Right lobe of liver (tissue), 6 donors: ENCODE measurements at regions not wholly inside any gene's neighbourhood (a gene's known extent, or its start where the extent isn't known, plus 50 kb on each side); places are given as distances from the start of the nearest gene placed in this dataset.

Source experiments
- ATAC-seq, 4 donors: fragments of 200-7000 bp; cut with Tn5 transposase; one replicate each; pipeline ENCODE4 v1.9.1; 2020; ENCODE audit warnings: mild to moderate bottlenecking in 4 of 4, moderate library complexity in 4 of 4
- DNase-seq, 3 donors: peaks; one replicate each; pipeline ENCODE4 v3.0.0-alpha.2; 2020
- H3K27ac ChIP-seq, 3 donors: fragments of 200-600 bp; one replicate each; pipeline ENCODE4 v1.8.0; 2022
- H3K27me3 ChIP-seq, 2 donors: fragments of 200-600 bp; one replicate each; pipeline ENCODE4 v1.8.0; 2022
- H3K36me3 ChIP-seq, 4 donors: fragments of 200-600 bp; sonication (generic) in 1 of 4; one replicate each; pipeline versions ENCODE4 v1.5.1 to v1.8.0; 2017 to 2022; ENCODE audit warnings: control low read depth in 1 of 4
- H3K4me1 ChIP-seq, 4 donors: fragments of 200-600 bp; sonication (generic) in 1 of 4; one replicate each; pipeline versions ENCODE4 v1.5.1 to v1.8.0; 2017 to 2022; ENCODE audit warnings: control low read depth in 1 of 4
- H3K4me3 ChIP-seq, 3 donors: fragments of 200-600 bp; one replicate each; pipeline ENCODE4 v1.8.0; 2022
- H3K9me3 ChIP-seq, 4 donors: fragments of 200-600 bp; sonication (generic) in 1 of 4; one replicate each; pipeline versions ENCODE4 v1.5.1 to v1.8.0; 2017 to 2022; ENCODE audit warnings: control low read depth in 1 of 4
- POLR2A ChIP-seq: fragments of 450-650 bp; IDR thresholded peaks from one replicate; pipeline ENCODE4 v1.6.1; 2017; ENCODE audit warnings: antibody characterized with exemption, mild to moderate bottlenecking
- WGBS: methylation state at CpG from one replicate; pipeline ENCODE4 v1.1.6; 2018; ENCODE audit warnings: low coverage, low lambda C conversion rate; ENCODE audit not compliant: insufficient coverage; ENCODE audit errors: missing lambda C conversion rate; 5-methylcytosine and 5-hydroxymethylcytosine counted together
- intact Hi-C, 2 donors: fragments of 100-400 bp; cut with DNase I; formaldehyde crosslinking; loops; one replicate each; pipeline versions ENCODE4 v1.11.2 to v1.14.1; 2022
- TF ChIP-seq, protein P1 (sequence below), 4 donors: fragments of 200-600 bp in 3 of 4; fragments of 450-650 bp in 1 of 4; IDR thresholded peaks; one replicate each; pipeline versions ENCODE4 v1.5.1 to v1.8.0; 2016 to 2022; ENCODE audit warnings: antibody characterized with exemption in 4 of 4, mild to moderate bottlenecking in 2 of 4
- donor health status: DM: no; HTN: yes; CAD: no.
- donor health status: DM: no; HTN: no; CAD: no.
- donor health status: DM: no; HTN: no; CAD: no.
- donor health status: DM: no; HTN: yes; CAD: no.
- donor health status: DM: no; HTN: yes; CAD: no.

DNA sequence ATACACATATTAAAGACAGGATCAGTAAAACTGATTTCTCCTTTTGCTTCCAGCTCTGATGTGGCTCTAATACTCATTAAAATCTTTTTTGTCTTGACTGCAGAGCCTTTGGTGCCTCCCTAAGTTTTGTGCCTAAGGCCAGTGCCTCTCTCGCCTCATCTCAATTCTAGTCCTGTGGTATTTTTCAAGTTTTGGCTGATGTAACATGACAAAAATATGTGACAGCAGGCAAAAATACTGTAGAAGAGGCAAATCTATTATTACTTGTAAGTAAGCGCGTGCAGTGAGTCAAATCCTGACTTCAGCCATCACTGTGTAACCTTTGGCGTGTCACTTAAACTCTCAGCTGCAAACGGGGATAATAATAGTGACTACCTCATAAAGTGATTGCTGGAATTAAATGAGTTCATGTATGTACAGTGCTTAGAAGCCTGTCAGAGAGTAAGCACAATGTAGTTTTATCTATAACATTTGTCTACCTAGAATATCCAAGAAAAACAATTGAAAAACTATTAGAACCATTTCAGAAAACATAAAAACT is 74.0 kb downstream of the MAB21L3 start:
- Histone ChIP-seq H3K4me1 (no peaks in the 10 kb centered on the region), H3K4me3 (no peak overlapping the region), H3K27ac (no peak overlapping the region), H3K27me3 (no peaks in the 10 kb centered on the region), H3K9me3 (no peaks in the 10 kb centered on the region), H3K36me3 (no peaks in the 10 kb centered on the region)
- 83% methylated on average over 5 of the region's 5 CpGs for WGBS
- intact Hi-C loops: no loop called here
- ATAC-seq (no peak), DNase-seq (no peak)
- TF ChIP-seq, protein P1, sequence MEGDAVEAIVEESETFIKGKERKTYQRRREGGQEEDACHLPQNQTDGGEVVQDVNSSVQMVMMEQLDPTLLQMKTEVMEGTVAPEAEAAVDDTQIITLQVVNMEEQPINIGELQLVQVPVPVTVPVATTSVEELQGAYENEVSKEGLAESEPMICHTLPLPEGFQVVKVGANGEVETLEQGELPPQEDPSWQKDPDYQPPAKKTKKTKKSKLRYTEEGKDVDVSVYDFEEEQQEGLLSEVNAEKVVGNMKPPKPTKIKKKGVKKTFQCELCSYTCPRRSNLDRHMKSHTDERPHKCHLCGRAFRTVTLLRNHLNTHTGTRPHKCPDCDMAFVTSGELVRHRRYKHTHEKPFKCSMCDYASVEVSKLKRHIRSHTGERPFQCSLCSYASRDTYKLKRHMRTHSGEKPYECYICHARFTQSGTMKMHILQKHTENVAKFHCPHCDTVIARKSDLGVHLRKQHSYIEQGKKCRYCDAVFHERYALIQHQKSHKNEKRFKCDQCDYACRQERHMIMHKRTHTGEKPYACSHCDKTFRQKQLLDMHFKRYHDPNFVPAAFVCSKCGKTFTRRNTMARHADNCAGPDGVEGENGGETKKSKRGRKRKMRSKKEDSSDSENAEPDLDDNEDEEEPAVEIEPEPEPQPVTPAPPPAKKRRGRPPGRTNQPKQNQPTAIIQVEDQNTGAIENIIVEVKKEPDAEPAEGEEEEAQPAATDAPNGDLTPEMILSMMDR (IDR thresholded peaks at IDR 0.05): no peak
- no peak for TF ChIP-seq POLR2A

DNA sequence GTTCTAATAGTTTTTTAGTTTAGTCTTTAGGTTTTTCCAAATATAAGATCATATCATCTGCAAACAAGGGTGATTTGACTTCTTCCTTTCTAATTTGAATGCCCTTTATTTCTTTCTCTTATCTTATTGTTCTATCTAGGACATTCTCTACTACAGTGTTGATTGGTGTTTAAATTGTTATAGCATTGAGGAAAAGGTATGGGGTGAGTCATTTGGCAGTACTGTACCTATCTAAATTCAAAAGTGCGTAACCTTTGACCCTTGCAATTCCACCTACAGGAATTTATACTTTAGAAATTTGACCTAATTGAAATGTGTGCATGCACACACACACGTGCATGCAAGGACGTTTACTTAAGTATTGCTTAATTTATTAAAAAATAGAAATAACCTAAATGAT is 78.3 kb downstream of the MAB21L3 start:
- H3K27ac ChIP-seq: no peak overlapping the region
- H3K9me3 ChIP-seq: no peaks in the 10 kb centered on the region
- DNase-seq (no peak), ATAC-seq (no peak)
- WGBS: 46% methylated on average over 3 of the region's 3 CpGs
- TF ChIP-seq POLR2A: no peak
- TF ChIP-seq, protein P1 (IDR thresholded peaks at IDR 0.05): no peak
- intact Hi-C loops: no loop called here
- no peaks in the 10 kb centered on the region for H3K4me1 ChIP-seq
- no peaks in the 10 kb centered on the region for H3K36me3 ChIP-seq
- H3K27me3 ChIP-seq: no peaks in the 10 kb centered on the region
- H3K4me3 ChIP-seq: no peak overlapping the region

DNA sequence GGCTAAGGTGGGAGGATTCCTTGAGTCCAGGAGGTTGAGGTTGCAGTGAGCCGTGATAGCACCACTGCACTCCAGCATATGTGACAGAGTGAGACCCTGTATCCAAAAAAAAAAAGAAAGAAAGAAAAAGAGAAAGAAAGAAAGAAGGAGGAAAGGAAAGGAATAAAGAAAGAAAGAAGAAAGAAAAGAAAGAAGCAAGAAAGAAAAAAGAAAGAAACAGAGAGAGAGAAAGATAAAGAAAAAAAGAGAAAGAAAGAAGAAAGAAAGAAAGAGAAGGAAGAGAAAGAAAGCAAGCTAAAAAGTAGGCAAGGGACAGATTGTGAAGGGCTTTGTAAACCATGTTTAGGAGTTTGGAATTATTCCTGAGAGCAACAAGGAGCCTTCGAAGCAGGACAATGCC is 80.1 kb downstream of the MAB21L3 start:
- DNase-seq: no peak
- intact Hi-C loops: no loop called here
- WGBS: 62% methylated on average over 1 of the region's 2 CpGs
- H3K36me3 ChIP-seq: no peaks in the 10 kb centered on the region
- no peaks in the 10 kb centered on the region for H3K9me3 ChIP-seq
- no peak overlapping the region for H3K27ac ChIP-seq
- H3K4me1 ChIP-seq: no peaks in the 10 kb centered on the region
- H3K27me3 ChIP-seq: no peaks in the 10 kb centered on the region
- TF ChIP-seq POLR2A: no peak
- TF ChIP-seq, protein P1 (IDR thresholded peaks at IDR 0.05): no peak
- H3K4me3 ChIP-seq: no peak overlapping the region
- ATAC-seq: no peak

DNA sequence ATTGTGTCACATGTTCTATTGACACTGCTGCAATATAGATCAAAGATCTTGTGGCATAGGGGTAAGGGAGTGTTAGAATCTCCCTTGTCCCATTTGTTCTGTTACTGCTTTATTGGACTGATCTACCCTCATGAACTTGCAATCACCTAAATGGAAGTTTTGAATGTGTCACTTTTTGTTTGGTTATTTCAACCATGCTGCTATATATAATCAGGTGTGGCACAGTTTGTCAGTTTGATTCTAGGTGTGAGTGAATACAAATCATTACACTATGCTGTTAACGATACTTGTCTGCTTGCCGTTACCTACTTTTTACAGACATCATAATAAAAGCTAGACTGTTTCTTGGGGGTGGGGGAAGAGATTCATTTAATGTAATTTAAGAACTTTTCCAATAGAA is 82.6 kb downstream of the MAB21L3 start:
- Histone ChIP-seq H3K27ac (no peak overlapping the region), H3K4me3 (no peak overlapping the region), H3K4me1 (no peaks in the 10 kb centered on the region), H3K9me3 (no peaks in the 10 kb centered on the region), H3K27me3 (no peaks in the 10 kb centered on the region), H3K36me3 (no peaks in the 10 kb centered on the region)
- TF ChIP-seq POLR2A: no peak
- TF ChIP-seq, protein P1 (IDR thresholded peaks at IDR 0.05): no peak
- intact Hi-C loops: no loop called here
- ATAC-seq (no peak), DNase-seq (no peak)
- WGBS: 96% methylated on average over 2 of the region's 2 CpGs

DNA sequence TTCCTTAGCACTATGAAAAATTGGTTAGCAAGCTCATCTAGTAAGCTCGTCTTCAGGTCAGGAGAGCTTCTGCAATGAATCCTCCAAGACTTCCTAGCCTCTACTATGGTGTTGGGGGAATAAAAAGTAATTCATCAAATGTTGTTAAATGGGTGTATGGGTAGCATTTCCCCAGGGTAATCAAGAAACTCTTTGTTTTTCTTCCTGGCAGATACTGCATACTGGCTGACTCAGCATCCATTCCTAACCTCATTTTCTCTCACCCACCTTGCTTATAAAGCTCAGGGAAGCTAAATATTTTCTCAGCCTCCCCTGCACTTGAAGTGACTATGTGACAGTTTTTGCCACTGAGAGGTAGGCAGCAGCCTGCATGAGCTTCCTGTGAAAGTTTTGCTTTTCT is 83.4 kb downstream of the MAB21L3 start:
- H3K27ac ChIP-seq: no peak overlapping the region
- no peaks in the 10 kb centered on the region for H3K36me3 ChIP-seq
- ATAC-seq: no peak

More for the DNA sequence above, 83.4 kb downstream of the MAB21L3 start:
- DNase-seq: no peak
- no peak overlapping the region for H3K4me3 ChIP-seq
- no peaks in the 10 kb centered on the region for H3K9me3 ChIP-seq
- H3K27me3 ChIP-seq: no peaks in the 10 kb centered on the region
- intact Hi-C loops: no loop called here
- no peak for TF ChIP-seq POLR2A
- TF ChIP-seq, protein P1 (IDR thresholded peaks at IDR 0.05): no peak
- no peaks in the 10 kb centered on the region for H3K4me1 ChIP-seq
- 64% methylated on average over 1 of the region's 1 CpG for WGBS
